ENCODE measurements at regions not wholly inside any gene's neighbourhood (a gene's known extent, or its start where the extent isn't known, plus 50 kb on each side); places are given as distances from the start of the nearest gene placed in this dataset.

DNA sequence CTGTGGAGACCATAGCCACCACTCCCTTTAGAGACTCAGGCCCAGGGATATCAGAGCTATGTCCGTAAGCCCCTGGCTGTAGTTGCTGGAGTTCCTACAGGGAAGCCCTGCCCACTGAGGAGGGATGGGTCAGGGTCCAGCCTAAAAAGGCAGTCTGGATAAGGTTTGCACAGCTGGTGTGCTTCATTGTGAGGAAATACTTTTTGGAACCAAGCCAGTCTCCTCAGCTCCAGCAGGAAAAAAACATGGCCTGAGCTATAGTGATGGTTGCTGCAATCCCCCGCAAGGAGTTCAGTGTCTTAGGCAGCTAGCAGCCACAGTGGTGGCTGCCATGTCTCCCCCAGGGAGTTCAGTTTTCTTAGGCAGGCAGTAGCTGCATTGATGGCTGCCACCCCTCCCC is 52.6 kb upstream of the CYP2C8 start:
- DNase-seq (ENCODE audit: low spot score), result no peak
- TF ChIP-seq, protein P1, sequence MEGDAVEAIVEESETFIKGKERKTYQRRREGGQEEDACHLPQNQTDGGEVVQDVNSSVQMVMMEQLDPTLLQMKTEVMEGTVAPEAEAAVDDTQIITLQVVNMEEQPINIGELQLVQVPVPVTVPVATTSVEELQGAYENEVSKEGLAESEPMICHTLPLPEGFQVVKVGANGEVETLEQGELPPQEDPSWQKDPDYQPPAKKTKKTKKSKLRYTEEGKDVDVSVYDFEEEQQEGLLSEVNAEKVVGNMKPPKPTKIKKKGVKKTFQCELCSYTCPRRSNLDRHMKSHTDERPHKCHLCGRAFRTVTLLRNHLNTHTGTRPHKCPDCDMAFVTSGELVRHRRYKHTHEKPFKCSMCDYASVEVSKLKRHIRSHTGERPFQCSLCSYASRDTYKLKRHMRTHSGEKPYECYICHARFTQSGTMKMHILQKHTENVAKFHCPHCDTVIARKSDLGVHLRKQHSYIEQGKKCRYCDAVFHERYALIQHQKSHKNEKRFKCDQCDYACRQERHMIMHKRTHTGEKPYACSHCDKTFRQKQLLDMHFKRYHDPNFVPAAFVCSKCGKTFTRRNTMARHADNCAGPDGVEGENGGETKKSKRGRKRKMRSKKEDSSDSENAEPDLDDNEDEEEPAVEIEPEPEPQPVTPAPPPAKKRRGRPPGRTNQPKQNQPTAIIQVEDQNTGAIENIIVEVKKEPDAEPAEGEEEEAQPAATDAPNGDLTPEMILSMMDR (IDR thresholded peaks at IDR 0.05; ENCODE audit: extremely low read depth, insufficient read depth, missing control alignments), result no peak
- in situ Hi-C loops (cut with MboI; ENCODE audit: low pct_unique_long_range_greater_than_20kb, low sequenced_read_pairs, unreplicated experiment), result no loop called here
